Heart left ventricle (tissue), 13 donors: ENCODE measurements at regions not wholly inside any gene's neighbourhood (a gene's known extent, or its start where the extent isn't known, plus 50 kb on each side); places are given as distances from the start of the nearest gene placed in this dataset.

Source experiments
- CTCF ChIP-seq, 12 donors: fragments of 200-600 bp; sonication (generic) in 4 of 12; IDR thresholded peaks; one replicate each; pipeline versions ENCODE4 v1.5.0 to v1.8.0; 2018 to 2022; ENCODE audit warnings: antibody characterized with exemption in 12 of 12, mild to moderate bottlenecking in 5 of 12
- POLR2A ChIP-seq, 2 donors: fragments of 450-650 bp; IDR thresholded peaks; one replicate each; pipeline ENCODE4 v1.6.1; 2017; ENCODE audit warnings: antibody characterized with exemption in 2 of 2, mild to moderate bottlenecking in 2 of 2, moderate library complexity in 2 of 2
- donor health status: ischemic (EF 13 %, LVEDD 7.1; RV severe dilation, severe dysfunction).
- donor health status: DM: no; HTN: yes; CAD: no.
- donor health status: DM: no; HTN: no; CAD: no.
- donor health status: ischemic (EF 25% LVEDD 6.9; RV normal size, moderate dysfunction).
- donor health status: ischemic (EF 25% LVEDD 5.7; RV mildly dilated, moderate dysfunction).
- donor health status: ischemic (EF 35%, LVEDD 5.7; RV mildly dilated, moderate dysfunction).
- donor health status: nonischemic (EF 11% LVEDD 7.7; RV severe dilation, severe dysfunction).
- donor health status: DM: yes; HTN: yes; CAD: no.
- donor health status: PGD.
- donor health status: ischemic (EF 29% LVEDD 5.4; RV normal size, mild dysfunction).
- donor health status: nonischemic (EF 23%, LVEDD 6.1; RV moderate dilation, normal function).

GRCh38 chr18:44521668-44522022 is 159.0 kb upstream of the SETBP1 start:
- no peak for TF ChIP-seq CTCF (IDR thresholded peaks at IDR 0.05)
- no peak for TF ChIP-seq POLR2A (IDR thresholded peaks at IDR 0.05)
